NCI-H345 (cell line): ENCODE measurements at regions not wholly inside any gene's neighbourhood (a gene's known extent, or its start where the extent isn't known, plus 50 kb on each side); places are given as distances from the start of the nearest gene placed in this dataset.
"Not testable (repeated sequence)": the region's sequence is repeated elsewhere in the genome, so short reads cannot be mapped to it uniquely, and the experiment has no call there.

Source experiments
- DNase-seq: peaks from one replicate; lab custom pipeline; 2025; lab: John Stamatoyannopoulos, UW

DNA sequence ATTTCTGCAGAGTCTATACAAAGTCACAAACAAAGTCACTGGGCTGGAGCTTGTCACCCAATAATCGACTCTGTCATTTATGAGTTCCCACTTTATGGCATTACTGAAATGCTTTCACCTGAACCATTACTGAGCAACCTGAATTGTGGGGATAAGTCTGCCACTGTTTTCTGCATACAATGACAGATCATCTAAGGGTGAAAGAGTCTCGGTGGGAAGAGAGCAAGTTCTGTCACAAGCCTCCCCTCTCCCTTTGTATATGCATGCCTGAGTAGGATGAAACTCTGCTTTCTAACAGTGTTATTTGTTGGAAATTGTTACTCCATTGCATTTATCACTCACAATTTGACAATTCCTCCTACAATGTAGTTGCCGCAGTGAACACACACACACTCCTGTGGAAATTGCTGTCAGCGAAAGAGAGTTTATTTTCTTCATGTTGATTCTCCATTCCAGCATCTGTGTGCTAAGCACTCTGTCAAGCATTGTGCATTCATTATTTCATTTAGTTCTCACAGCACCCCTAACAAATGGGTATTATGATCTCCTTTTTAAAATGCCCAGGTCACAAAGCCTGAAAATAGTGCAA, 1732.4 kb upstream of the CDH6 start:
- DNase-seq: no peak

DNA sequence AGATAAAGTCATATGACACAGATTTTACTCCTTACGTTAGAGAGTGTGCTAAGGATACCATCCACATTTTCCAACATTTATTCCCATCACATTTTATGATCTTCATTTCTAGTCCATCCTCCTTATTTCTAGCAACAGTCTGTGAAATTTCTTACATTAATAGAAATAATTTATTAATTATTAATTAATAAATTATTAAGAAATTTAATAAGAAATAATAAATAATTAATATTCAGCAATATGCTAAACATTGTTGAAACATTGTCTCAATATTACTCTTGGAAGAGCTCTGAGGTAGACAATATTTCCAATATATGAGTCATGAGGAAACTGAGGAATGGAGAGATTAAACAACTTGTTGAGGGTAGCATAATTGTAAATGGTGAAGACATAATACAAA, 1742.5 kb upstream of the CDH6 start:
- not testable (repeated sequence) for DNase-seq

DNA sequence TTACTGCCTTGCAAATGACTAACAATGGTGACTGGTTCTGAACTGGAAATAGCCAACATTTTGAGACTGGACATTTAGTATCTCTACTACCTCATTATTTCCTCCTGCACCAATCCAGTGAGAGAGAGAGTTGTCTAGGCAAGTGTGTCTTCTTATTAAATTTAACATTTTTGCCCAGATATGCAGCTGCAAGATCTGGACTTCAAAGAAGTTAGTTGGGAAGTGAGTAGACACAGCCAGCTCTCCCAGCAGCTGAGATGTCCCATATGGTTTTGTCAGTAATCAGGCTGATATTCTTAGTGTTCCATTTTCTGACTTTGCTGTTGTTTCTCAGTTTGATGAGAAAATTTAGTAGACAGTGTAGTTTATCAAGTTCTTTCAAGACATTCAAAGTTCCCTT, 1778.8 kb upstream of the CDH6 start:
- DNase-seq: no peak

DNA sequence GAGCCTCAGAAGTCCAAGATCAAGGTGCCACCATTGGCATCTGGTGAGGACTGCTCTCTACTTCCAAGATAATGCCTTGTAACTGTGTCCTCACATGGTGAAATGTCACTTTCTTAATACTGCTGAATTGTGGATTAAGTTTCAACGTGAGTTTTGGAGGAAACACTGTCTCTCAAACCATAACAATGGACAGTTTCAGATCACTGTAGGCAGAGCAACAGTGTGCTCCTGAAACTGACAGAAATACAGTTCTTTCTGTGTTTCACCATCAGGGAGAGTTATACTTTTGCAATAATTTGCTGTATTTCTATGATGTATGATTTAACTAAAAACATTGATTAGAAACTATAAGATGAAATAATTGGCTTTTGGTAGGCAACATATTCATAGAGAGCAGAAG, 1780.5 kb upstream of the CDH6 start:
- no peak for DNase-seq

DNA sequence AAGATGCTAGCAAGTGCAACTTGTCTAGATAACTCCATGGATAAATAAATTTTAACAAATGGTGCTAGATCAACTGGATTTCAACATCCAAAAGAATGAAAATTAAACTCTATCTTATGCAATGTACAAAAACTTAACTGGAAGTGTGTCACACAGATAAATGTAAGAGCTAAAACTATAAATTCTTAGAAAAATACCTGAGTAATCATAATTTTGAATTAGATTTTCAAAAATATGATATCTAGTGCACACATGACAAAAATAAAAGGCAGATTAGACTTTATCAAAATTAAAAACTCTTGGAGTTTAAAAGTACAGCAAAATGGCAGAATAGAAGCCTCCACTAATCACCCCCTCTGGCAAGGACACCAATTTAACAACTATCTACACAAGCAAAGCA, 1791.2 kb upstream of the CDH6 start:
- no peak for DNase-seq

DNA sequence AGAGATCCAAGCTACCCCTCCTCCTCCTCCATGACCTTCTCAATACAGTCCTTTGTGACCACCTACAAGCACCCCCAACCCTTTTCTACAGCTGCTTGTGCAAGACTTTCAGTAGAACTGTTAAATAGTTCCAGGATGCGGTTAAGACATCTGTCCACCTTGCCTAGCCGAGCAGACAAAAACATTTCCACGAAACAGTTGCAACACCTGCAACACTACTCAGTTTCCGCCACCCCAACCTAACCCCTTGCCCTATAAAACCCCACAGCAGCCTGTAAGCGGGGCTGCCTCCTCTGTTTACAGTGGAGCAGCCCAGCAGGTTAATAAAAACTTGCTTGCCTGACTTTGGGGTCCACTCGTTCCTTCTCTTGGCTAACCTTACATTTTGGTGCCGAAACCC, 1803.5 kb upstream of the CDH6 start:
- no peak for DNase-seq

DNA sequence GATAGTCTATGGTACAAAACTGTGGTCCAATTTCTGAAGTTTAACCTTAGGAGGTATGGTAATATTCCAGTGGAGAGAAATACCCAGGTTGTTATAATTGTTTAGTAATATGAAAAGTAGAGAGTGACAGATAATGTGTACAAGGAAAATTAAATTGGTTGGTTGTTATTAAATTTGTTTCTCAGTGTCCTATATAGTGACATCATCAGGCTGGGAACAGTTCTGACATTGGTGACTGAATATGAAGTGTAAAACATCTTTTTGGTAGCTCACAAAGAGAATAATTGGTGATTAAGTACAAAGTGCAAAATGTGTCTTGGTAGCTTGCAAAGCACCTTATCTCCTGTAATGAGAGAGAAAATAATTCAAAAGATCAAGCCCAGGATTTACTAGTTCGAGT, 1806.1 kb upstream of the CDH6 start:
- DNase-seq: no peak

DNA sequence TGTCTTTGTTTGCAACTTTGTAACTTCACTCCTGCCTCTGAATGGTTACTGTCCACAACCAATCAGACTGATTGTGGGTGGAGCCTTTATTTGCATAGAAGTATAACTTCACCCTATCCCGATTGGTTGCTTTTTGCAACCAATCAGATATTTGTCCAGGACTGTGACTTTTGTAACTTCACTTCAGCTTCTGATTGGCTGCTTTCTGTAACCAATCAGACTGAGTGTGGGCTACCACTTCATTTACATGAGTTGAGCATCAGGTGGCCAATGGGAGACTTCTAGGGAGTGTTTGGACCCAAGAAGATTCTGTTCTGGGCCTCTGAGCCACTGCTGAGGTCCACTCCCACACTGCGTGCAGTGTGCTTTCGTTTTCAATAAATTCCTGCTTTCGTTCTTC, 1810.7 kb upstream of the CDH6 start:
- no peak for DNase-seq

DNA sequence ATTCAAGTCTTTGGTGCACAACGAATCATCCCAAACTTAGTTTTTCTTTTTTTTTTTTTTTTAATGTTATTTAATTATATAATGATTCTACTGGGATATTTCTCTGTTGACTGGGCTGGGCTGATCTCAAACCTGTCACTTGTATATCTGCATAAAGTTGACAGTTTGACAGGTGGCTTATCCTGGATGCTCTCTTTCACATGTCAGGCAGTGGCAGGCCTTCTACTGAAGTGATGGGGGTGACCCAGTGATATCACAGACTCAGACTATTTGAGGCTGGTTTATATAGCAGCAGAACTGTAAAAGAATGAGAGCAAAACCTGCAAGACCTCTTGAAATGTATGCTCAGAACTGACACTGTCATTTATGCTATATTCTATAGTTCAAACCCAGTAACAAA, 1813.5 kb upstream of the CDH6 start:
- DNase-seq: no peak

DNA sequence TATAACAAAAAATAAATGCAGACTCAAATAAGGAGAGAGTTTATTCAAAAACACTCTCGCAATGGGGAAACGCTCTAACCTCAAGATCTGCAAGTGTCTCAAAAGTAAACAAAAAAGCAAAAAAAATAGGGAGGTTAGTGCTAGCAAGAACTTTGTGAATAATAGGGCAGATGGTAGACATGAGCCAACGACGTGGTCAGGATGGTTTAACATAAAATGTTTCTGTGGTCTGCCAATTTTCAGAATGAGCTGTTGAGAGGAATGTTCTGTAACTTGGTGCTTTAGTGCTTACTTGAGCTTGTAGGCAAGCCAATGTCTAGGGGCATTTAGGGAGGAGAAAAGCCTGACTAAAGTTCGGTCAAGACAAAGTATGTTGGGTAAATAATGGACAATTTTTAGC, 1813.9 kb upstream of the CDH6 start:
- DNase-seq: no peak

DNA sequence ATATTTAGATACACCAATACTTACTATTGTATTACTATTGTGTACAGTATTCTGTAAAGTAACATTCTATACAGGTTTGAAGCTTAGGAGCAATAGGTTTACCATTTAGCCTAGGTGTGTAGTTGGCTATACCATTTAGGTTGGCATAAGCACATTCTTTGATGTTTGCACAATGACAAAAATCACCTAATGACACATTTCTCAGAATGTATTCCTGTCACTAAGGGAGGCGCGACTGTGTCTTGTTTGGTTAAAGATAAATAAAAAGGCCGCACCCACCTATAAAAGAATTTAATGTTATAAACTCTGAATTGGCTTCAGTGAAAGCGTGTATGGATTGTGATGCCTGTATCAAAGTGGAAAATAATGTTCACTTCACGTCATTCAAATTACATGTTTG, 1815.4 kb upstream of the CDH6 start:
- no peak for DNase-seq

DNA sequence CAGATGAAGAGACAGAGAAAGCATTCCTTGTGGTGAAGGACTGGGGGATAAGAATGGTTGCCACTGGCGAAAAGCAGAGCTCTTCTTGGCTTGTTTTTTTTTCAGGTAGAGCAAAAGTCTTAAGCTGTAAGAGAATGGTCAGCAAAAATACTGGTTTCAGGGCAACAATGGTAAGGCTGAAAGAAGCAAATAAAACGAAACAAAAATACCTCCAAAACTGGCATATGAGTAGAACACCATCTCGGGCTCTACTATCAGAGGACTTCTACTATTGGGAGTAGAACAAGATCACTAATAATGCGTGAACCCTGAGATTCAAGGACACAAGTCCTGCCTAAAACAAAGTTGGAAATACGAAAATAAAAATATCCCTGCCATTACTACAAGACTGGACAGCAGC, 1823.2 kb upstream of the CDH6 start:
- no peak for DNase-seq

DNA sequence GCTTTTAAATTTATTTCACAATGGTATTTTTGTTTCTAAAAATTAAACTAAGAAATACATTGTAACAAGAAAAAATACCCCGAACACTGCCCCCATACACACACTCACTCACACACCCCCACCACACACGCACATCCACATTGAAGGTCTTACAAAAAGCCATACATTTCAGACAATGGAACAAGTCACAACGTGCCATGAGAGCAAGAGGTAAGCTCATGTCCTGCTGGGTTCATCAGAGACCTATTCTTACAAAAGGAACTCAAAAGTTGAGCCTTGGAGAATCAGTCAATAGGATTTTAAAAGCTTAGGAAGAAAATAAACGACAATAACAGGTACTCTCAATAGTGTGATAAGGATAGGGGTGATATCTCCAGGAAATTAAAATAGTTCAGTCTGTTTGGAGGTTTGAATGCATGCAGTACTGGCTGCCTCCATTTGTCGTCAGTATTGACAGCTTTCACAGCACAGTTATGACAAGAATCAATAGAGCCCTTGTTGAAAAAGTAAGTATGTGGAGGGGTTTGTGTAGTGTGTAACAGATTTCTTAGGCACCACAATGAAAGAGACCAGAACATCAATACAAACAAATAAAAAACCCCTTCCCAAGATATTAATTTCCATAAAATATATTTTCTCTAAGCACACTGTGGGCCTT, 1826.2 kb upstream of the CDH6 start:
- DNase-seq: peak; percentile 15

DNA sequence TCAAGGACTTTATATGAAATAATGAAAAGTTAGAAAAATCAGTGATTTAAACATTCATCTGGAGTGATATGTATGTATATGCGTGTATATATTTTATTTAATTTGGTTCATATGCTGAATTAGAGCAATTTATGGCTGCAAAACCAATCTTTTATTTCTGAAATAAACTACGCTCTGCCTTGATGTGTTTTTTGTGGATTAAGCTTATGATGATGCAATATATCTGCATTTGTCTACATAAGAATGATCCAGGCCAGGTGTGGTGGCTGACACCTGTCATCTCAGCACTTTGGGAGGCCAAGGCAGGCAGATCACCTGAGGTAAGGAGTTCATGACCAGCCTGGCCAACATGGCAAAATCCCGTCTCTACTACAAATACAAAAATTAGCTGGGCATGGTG, 1842.3 kb upstream of the CDH6 start:
- DNase-seq: no peak

DNA sequence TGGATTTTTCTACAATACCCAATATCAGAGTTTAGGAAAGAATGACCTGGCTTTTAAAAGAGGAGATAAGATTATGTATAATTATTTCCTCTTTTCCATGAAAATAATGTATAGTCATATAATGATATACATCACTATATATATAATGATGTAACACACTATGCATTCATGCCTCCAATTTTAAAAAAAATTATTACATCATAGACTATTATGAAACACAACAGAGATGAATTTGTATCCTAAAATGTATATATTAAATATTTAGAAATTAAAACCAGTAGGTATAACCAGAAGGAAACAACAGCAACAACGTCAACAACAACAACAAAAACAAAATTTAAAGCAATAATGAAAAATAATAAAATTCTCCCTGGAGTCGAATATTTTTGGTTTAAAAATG, 1856.5 kb upstream of the CDH6 start:
- no peak for DNase-seq

DNA sequence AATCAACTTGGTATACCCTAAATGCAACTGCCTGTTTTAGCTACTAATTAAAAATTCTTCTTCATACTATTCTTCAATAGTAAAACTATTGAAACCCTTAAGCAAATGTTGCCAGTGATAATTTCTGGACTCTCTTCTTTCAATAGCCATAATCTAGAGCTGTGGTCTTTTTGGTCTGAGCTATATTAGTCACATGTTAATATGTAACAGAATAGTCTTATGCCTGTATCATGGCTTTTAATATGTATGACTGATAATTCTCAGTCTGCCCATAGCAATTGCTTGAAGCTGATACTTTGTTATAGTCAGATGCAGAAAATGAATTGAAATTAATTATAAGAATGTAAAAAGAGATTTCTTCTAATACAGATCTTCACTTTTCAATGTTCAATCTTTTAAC, 1871.9 kb upstream of the CDH6 start:
- no peak for DNase-seq

DNA sequence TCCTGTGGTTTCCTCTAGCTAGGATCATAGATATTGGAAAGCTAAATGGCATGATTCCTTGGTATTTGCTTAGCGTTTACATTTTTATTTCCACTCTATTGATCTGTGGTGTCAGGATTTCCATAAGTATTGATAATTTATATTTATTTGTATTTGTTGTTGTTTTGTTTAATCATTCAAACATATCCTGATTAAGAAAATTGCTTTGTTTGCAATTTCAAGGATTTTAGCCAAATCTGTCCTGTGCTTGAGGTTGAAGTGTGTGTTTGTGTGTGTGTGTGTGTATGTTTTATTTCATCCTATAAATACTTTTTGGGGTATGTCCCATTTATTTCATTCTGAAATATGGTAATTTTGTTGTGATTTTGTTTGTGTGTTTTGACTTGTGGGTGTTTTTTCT, 1884.1 kb upstream of the CDH6 start:
- no peak for DNase-seq

DNA sequence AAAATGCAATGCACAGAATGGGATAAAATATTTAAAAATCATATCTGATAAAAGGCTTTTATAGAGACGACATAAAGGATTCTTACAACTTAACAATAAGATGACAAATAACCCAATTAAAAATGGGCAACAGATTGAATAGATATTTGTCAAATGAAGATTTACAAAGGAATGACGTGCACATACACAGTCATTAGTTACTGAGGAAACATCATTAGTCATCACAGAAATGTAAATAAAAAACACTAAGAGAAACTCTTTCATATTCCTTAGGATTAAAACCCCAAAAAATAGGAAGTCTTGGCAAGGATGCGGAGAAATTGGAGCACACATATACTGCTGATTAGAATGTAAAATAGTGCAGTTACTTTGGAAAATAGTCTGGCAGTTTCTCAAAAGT, 1886.0 kb upstream of the CDH6 start:
- DNase-seq: no peak

DNA sequence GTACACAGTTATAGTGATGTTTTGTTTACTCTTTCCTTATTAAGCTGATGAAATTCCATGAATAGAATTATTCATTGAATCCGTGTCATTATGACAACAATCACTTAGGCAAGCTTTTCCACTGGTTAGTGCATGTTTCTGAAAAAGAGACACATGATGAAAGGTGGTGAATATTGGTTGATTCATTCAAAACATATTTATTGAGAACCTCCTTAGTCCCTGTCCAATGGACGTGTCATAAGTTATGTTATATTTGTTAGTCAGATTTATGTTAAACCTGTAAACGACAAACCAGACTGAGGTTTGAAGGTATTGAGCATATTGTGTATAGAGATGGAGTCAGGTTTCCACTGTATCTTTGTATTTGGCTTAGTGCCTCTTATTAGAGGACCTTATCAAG, 1888.9 kb upstream of the CDH6 start:
- no peak for DNase-seq

DNA sequence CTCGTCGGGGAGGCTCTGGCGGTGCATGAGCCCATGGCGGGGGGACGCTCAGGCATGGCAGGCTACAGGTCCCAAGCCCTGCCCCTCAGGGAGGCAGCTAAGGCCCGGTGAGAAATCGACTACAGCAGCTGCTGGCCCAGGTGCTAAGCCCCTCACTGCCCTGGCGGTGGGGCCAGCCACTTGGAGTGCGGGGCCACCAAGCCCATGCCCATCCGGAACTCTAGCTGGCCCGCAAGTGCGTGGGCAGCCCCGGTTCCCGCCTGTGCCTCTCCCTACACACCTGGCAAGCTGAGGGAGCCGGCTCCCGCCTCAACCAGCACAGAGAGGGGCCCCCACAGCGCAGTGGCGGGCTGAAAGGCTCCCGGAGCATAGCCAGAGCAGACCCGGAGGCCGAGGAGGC, 1896.9 kb upstream of the CDH6 start:
- DNase-seq: no peak

DNA sequence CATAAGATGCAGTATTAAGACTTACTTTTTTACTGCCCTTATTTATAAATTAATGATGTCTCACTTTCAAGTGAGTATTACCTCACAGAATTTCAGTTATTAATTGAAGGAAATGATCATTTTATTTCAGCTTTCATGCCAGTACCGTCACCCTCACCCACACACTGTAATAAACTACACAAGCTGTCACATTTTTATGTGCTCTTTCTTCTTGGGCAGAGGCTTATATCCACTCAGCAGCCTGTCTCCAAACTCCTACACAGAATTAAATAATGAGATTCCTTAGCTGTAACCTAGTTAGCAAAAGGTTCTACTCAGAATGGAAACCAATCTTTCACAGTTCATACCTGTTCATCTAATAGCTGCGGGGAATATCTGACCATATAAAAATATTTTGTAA, 1915.8 kb upstream of the CDH6 start:
- no peak for DNase-seq

DNA sequence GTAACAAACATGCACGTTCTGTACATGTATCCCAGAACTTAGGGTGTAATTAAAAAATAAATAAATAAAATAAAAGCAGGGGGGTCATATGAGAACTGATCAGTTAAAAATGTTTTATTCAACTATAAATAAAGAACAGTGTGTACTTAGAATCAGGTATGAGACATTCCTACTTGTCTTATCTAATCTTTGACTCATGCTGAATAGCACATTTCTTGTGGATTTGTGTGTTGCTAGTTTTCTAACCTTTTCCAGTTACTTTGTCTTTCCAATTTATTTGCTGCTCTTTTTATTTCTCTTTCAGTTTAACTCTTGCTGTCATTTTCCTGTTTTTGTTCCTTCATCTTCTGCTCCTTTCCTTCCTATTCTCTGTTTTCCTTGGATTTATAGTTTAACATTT, 1917.1 kb upstream of the CDH6 start:
- DNase-seq: no peak

DNA sequence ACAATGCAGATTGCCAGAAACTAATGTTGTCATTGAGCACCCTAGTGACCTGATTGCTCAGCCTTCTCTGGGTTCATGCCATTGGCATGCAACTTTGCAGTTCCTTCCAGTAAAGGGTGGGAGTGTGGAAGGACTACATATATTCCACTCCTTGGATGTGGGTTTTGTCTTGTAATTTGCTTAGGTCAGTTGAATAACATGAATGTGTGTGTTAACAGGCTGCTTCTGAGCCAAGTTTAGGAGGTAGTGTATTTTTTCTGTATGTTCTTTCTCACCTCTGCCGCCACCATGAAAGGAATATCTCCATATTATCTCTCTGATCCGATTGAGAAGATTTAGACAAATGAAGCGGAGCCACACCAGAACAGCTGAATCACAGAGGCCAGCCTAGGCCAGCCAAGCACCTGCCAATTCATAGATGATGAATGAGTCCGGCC, 1929.6 kb upstream of the CDH6 start:
- DNase-seq: no peak

DNA sequence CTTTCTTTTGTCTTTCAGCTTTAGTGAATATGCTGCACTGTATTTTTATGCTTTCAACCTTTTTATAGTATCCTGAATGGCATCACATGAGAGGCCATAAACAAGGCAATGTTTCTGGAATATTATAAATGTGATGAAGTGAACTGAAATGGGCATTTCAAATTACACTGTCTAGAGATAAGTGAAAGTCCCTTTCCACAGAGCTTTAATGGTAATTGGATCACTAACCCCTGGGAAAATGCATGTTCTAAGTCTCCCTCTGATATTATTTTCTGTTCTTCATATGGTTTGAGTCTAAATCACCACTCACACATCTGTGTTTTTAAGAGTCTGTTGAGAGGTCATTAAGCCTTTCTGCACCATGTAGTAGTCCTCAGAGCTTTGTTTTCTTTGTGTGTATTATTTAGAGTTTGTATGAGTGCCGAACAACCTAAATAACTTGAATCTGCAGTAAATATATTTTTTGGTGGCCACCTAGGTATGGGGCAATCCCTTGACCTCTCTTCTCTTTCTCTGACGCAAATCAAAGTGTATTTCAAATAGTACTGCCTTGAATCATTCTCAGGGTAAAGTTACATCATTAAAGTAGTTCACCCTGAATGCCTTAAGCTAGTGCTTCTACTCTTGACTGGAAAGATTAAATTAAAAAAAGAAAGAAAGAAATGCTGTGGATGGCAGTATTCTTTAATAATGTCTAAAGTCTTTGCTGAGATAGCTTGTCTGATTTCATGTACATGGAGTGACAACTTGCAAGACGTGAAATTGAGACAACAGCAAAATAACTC, 1931.0 kb upstream of the CDH6 start:
- no peak for DNase-seq
